Keratinocyte (primary cell): ENCODE measurements at regions not wholly inside any gene's neighbourhood (a gene's known extent, or its start where the extent isn't known, plus 50 kb on each side); places are given as distances from the start of the nearest gene placed in this dataset.

Experiments used
- CTCF ChIP-seq, 3 experiments: IDR thresholded peaks in 1 of 3; conservative IDR thresholded peaks in 1 of 3; optimal IDR thresholded peaks in 1 of 3; 2 replicates in 2 of 3; 3 replicates in 1 of 3; pipeline versions ENCODE3 to v1.5.1; 2011; ENCODE audit warnings: low read length in 3 of 3, mild to moderate bottlenecking in 3 of 3, moderate library complexity in 2 of 3, control low read depth in 1 of 3, inconsistent platforms in 1 of 3; ENCODE audit not compliant: insufficient read depth in 2 of 3; ENCODE audit errors: extremely low read depth in 1 of 3
- EZH2 ChIP-seq: IDR thresholded peaks from one replicate; pipeline ENCODE4 v1.6.1; 2012; ENCODE audit warnings: inconsistent platforms, mild to moderate bottlenecking, low read length, moderate library complexity

GRCh38 chr11:119780222-119780953 lies 51.4 kb upstream of the NECTIN1 start:
- no peak for TF ChIP-seq EZH2
- no peak for TF ChIP-seq CTCF (optimal IDR thresholded peaks at IDR 0.05 in 1 of 3, IDR thresholded peaks at IDR 0.05 in 1 of 3, conservative IDR thresholded peaks at IDR 0.05 in 1 of 3; ENCODE audit: extremely low read depth in 1 of 3, insufficient read depth in 2 of 3, low read length in 3 of 3)
